Natural killer cell (primary cell): ENCODE measurements at regions not wholly inside any gene's neighbourhood (a gene's known extent, or its start where the extent isn't known, plus 50 kb on each side); places are given as distances from the start of the nearest gene placed in this dataset.
"Not testable (repeated sequence)": the region's sequence is repeated elsewhere in the genome, so short reads cannot be mapped to it uniquely, and the experiment has no call there.

Experiments used
- ATAC-seq, 3 donors: fragments of 150-1000 bp in 2 of 3; fragments of 200-7000 bp in 1 of 3; cut with Tn5 transposase; 1 replicate in 1 of 3; 2 replicates in 2 of 3; pipeline ENCODE4 v1.10.0; 2021; ENCODE audit warnings: mild to moderate bottlenecking in 2 of 3, moderate library complexity in 2 of 3
- DNase-seq, 2 donors: peaks; one replicate each; pipeline versions ENCODE4 v3.0.0 to v3.0.0-alpha.2; 2013 to 2021; ENCODE audit warnings: mixed read lengths in 1 of 2
- H3K27ac ChIP-seq: one replicate; pipeline ENCODE4 v1.5.1; 2013; ENCODE audit warnings: mild to moderate bottlenecking, low read length
- H3K27me3 ChIP-seq: one replicate; pipeline ENCODE4 v1.6.1; 2013; ENCODE audit warnings: low read length; ENCODE audit not compliant: control insufficient read depth, insufficient read depth
- H3K36me3 ChIP-seq: one replicate; pipeline ENCODE4 v1.6.1; 2013; ENCODE audit warnings: low read length; ENCODE audit not compliant: control insufficient read depth, insufficient read depth
- H3K4me1 ChIP-seq: one replicate; pipeline ENCODE4 v1.6.1; 2013; ENCODE audit warnings: low read length; ENCODE audit not compliant: control insufficient read depth, insufficient read depth
- H3K4me3 ChIP-seq: one replicate; pipeline ENCODE4 v1.5.1; 2013; ENCODE audit warnings: low read length
- H3K9me3 ChIP-seq: one replicate; pipeline ENCODE4 v1.6.1; 2013; ENCODE audit warnings: low read length; ENCODE audit not compliant: control insufficient read depth, insufficient read depth
- H3K27ac Mint-ChIP-seq, 2 donors: one replicate each; pipeline ENCODE4 v1.8.0; 2022; ENCODE audit warnings: mild to moderate bottlenecking in 2 of 2, mixed read lengths in 2 of 2, moderate library complexity in 1 of 2
- H3K27me3 Mint-ChIP-seq, 2 donors: one replicate each; pipeline ENCODE4 v1.8.0; 2022; ENCODE audit warnings: low read depth in 2 of 2, mixed read lengths in 2 of 2
- H3K36me3 Mint-ChIP-seq: one replicate; pipeline ENCODE4 v1.8.0; 2022; ENCODE audit warnings: mixed read lengths
- H3K4me1 Mint-ChIP-seq, 2 donors: one replicate each; pipeline ENCODE4 v1.8.0; 2022; ENCODE audit warnings: mixed read lengths in 2 of 2
- H3K4me3 Mint-ChIP-seq: one replicate; pipeline ENCODE4 v1.8.0; 2022; ENCODE audit warnings: mild to moderate bottlenecking, moderate library complexity, mixed read lengths
- H3K9me3 Mint-ChIP-seq, 2 donors: one replicate each; pipeline ENCODE4 v1.8.0; 2022; ENCODE audit warnings: mixed read lengths in 2 of 2
- CTCF ChIP-seq: fragments of 200-600 bp; IDR thresholded peaks from one replicate; pipeline ENCODE4 v1.8.0; 2022; ENCODE audit warnings: antibody characterized with exemption
- WGBS: methylation state at CpG from one replicate; pipeline ENCODE4 v1.1.7; 2013; ENCODE audit warnings: missing lambda C conversion rate; ENCODE audit not compliant: insufficient coverage; 5-methylcytosine and 5-hydroxymethylcytosine counted together
- intact Hi-C: fragments of 100-400 bp; cut with micrococcal nuclease; formaldehyde crosslinking; loops from one replicate; pipeline ENCODE4 v1.14.2; 2022

GRCh38 chrX:78822157-78822690 lies 74.7 kb downstream of the LPAR4 start:
- peaks cover 0 to 14% of the 10 kb centered on the region in 2 donors for H3K27me3 Mint-ChIP-seq
- no peaks in the 10 kb centered on the region for H3K4me1 Mint-ChIP-seq
- intact Hi-C loops, result no loop called here
- no peak for TF ChIP-seq CTCF
- 67% methylated on average over 1 of the region's 1 CpG for WGBS
- no peaks in the 10 kb centered on the region for H3K36me3 Mint-ChIP-seq
- DNase-seq (no peak), ATAC-seq (no peak)
- no peaks in the 10 kb centered on the region for H3K9me3 Mint-ChIP-seq
- no peaks in the 10 kb centered on the region for H3K27me3 ChIP-seq
- H3K36me3 ChIP-seq, result no peaks in the 10 kb centered on the region
- no peak overlapping the region for H3K27ac ChIP-seq
- H3K9me3 ChIP-seq, result no peaks in the 10 kb centered on the region
- no peaks in the 10 kb centered on the region for H3K4me1 ChIP-seq
- no peak overlapping the region for H3K4me3 ChIP-seq
- no peak overlapping the region for H3K27ac Mint-ChIP-seq
- H3K4me3 Mint-ChIP-seq, result no peak overlapping the region

GRCh38 chrX:78831523-78831922 lies 84.0 kb downstream of the LPAR4 start:
- no peaks in the 10 kb centered on the region for H3K36me3 ChIP-seq
- intact Hi-C loops, result no loop called here
- no peaks in the 10 kb centered on the region for H3K4me1 ChIP-seq
- H3K27ac Mint-ChIP-seq, result no peak overlapping the region
- H3K27me3 Mint-ChIP-seq, result peaks cover 0 to 12% of the 10 kb centered on the region in 2 donors
- H3K4me3 ChIP-seq, result no peak overlapping the region
- H3K27ac ChIP-seq, result no peak overlapping the region
- no peak for TF ChIP-seq CTCF
- H3K4me3 Mint-ChIP-seq, result no peak overlapping the region
- H3K9me3 Mint-ChIP-seq, result no peaks in the 10 kb centered on the region
- WGBS, result 100% methylated on average over 2 of the region's 3 CpGs
- H3K9me3 ChIP-seq, result no peaks in the 10 kb centered on the region
- DNase-seq, result no peak
- no peaks in the 10 kb centered on the region for H3K36me3 Mint-ChIP-seq
- ATAC-seq, result no peak
- H3K4me1 Mint-ChIP-seq, result no peaks in the 10 kb centered on the region
- no peaks in the 10 kb centered on the region for H3K27me3 ChIP-seq

- Histone ChIP-seq H3K4me1 (no peaks in the 10 kb centered on the region), H3K36me3 (no peaks in the 10 kb centered on the region), H3K27me3 (no peaks in the 10 kb centered on the region), H3K27ac (no peak overlapping the region), H3K9me3 (no peaks in the 10 kb centered on the region), H3K4me3 (no peak overlapping the region)
- no peak for ATAC-seq
- DNase-seq, result no peak
- Mint-ChIP-seq H3K27ac (no peak overlapping the region), H3K4me1 (no peaks in the 10 kb centered on the region), H3K27me3 (no peaks in the 10 kb centered on the region), H3K9me3 (no peaks in the 10 kb centered on the region), H3K4me3 (no peak overlapping the region), H3K36me3 (no peaks in the 10 kb centered on the region)
- intact Hi-C loops, result no loop called here
- no peak for TF ChIP-seq CTCF
Measured at GRCh38 chrX:78838709-78839108, 91.2 kb downstream of the LPAR4 start.

GRCh38 chrX:78839711-78840110 lies 92.2 kb downstream of the LPAR4 start:
- no peaks in the 10 kb centered on the region for H3K27me3 Mint-ChIP-seq
- Histone ChIP-seq H3K36me3 (no peaks in the 10 kb centered on the region), H3K4me1 (no peaks in the 10 kb centered on the region), H3K27ac (no peak overlapping the region), H3K27me3 (no peaks in the 10 kb centered on the region), H3K9me3 (no peaks in the 10 kb centered on the region), H3K4me3 (no peak overlapping the region)
- no peak overlapping the region for H3K27ac Mint-ChIP-seq
- no peaks in the 10 kb centered on the region for H3K9me3 Mint-ChIP-seq
- no peak overlapping the region for H3K4me3 Mint-ChIP-seq
- DNase-seq (no peak), ATAC-seq (no peak)
- WGBS, result 100% methylated on average over 1 of the region's 2 CpGs
- H3K4me1 Mint-ChIP-seq, result no peaks in the 10 kb centered on the region
- no peaks in the 10 kb centered on the region for H3K36me3 Mint-ChIP-seq
- no peak for TF ChIP-seq CTCF
- intact Hi-C loops, result no loop called here

- H3K36me3 Mint-ChIP-seq, ATAC-seq: not testable (repeated sequence)
- WGBS, result 100% methylated on average over 3 of the region's 6 CpGs
Measured at GRCh38 chrX:78844218-78844617, 96.7 kb downstream of the LPAR4 start.

More at GRCh38 chrX:78844218-78844617, 96.7 kb downstream of the LPAR4 start:
- H3K27ac ChIP-seq, DNase-seq, intact Hi-C loops, H3K9me3 Mint-ChIP-seq, H3K4me1 Mint-ChIP-seq, H3K27me3 ChIP-seq, H3K4me3 ChIP-seq, H3K4me1 ChIP-seq, H3K36me3 ChIP-seq, H3K4me3 Mint-ChIP-seq, H3K27me3 Mint-ChIP-seq, H3K9me3 ChIP-seq, H3K27ac Mint-ChIP-seq: not testable (repeated sequence)
